GM18511 (cell line): ENCODE measurements at regions not wholly inside any gene's neighbourhood (a gene's known extent, or its start where the extent isn't known, plus 50 kb on each side); places are given as distances from the start of the nearest gene placed in this dataset.

Experiments used
- ATAC-seq: cut with Tn5 transposase; IDR thresholded peaks from one replicate; pipeline ENCODE4 v1.9.1; 2021; ENCODE audit warnings: mild to moderate bottlenecking, moderate library complexity; ENCODE audit not compliant: unreplicated experiment

GRCh38 chr21:43304621-43305335, 122.2 kb downstream of the SIK1 start:
- no peak for ATAC-seq

- no peak for ATAC-seq
Observed at GRCh38 chr21:43304206-43304605, 122.7 kb downstream of the SIK1 start.

- no peak for ATAC-seq
Observed at GRCh38 chr21:43303275-43304178, 123.4 kb downstream of the SIK1 start.

- ATAC-seq: no peak
Observed at GRCh38 chr21:43302769-43303168, 124.2 kb downstream of the SIK1 start.

- ATAC-seq: no peak
Observed at GRCh38 chr21:43302062-43302700, 124.8 kb downstream of the SIK1 start.

GRCh38 chr21:43301409-43302061, 125.4 kb downstream of the SIK1 start:
- ATAC-seq: no peak

- ATAC-seq: no peak
Observed at GRCh38 chr21:43300496-43301408, 126.2 kb downstream of the SIK1 start.

- no peak for ATAC-seq
Observed at GRCh38 chr21:43299441-43300277, 127.3 kb downstream of the SIK1 start.

GRCh38 chr21:43298546-43299440, 128.1 kb downstream of the SIK1 start:
- no peak for ATAC-seq

- ATAC-seq: no peak
Observed at GRCh38 chr21:43297989-43298388, 128.9 kb downstream of the SIK1 start.

GRCh38 chr21:43297391-43297981, 128.7 kb downstream of the CRYAA start:
- no peak for ATAC-seq

GRCh38 chr21:43295066-43295958, 126.5 kb downstream of the CRYAA start:
- ATAC-seq: no peak

- no peak for ATAC-seq
Observed at GRCh38 chr21:43294194-43294902, 125.5 kb downstream of the CRYAA start.

- ATAC-seq: no peak
Observed at GRCh38 chr21:43292866-43293142, 124.0 kb downstream of the CRYAA start.

- no peak for ATAC-seq
Observed at GRCh38 chr21:43292041-43292865, 123.4 kb downstream of the CRYAA start.
